Upper lobe of left lung (tissue), 4 donors: ENCODE measurements at regions not wholly inside any gene's neighbourhood (a gene's known extent, or its start where the extent isn't known, plus 50 kb on each side); places are given as distances from the start of the nearest gene placed in this dataset.
"Not testable (repeated sequence)": the region's sequence is repeated elsewhere in the genome, so short reads cannot be mapped to it uniquely, and the experiment has no call there.

ENCODE experiments used
- EP300 ChIP-seq, 4 donors: sonication (generic); formaldehyde crosslinking; IDR thresholded peaks; one replicate each; pipeline ENCODE4 v1.5.1; 2017; ENCODE audit warnings: antibody characterized with exemption in 4 of 4, control low read depth in 2 of 4
- POLR2A ChIP-seq, 4 donors: fragments of 450-650 bp; IDR thresholded peaks; one replicate each; pipeline ENCODE4 v1.5.1; 2016 to 2017; ENCODE audit warnings: antibody characterized with exemption in 4 of 4, mild to moderate bottlenecking in 2 of 4
- TF ChIP-seq, protein P1 (sequence below), 6 experiments: fragments of 450-650 bp in 4 of 6; fragments of 200-600 bp in 2 of 6; sonication (generic) in 2 of 6; IDR thresholded peaks; one replicate each; pipeline ENCODE4 v1.5.1; 2016 to 2019; ENCODE audit warnings: antibody characterized with exemption in 6 of 6

DNA sequence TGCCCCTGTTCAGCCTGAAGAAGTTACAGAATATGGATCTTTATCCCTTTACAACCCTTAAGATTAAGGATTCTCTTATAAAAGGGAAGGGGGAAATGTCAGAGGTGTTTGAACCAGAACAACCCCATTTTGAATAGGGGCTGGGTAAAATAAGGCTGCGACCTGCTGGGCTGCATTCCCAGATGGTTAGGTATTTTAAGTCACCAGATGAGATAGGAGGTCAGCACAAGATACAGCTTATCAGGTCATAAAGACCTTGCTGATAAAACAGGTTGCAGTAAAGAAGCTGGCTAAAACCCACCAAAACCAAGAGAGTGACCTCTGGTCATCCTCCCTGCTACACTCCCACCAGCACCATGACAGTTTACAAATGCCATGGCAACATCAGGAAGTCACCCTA lies 110.8 kb downstream of the EIF4E start:
- TF ChIP-seq POLR2A, EP300 (IDR thresholded peaks at IDR 0.05): not testable (repeated sequence)
- TF ChIP-seq, protein P1, sequence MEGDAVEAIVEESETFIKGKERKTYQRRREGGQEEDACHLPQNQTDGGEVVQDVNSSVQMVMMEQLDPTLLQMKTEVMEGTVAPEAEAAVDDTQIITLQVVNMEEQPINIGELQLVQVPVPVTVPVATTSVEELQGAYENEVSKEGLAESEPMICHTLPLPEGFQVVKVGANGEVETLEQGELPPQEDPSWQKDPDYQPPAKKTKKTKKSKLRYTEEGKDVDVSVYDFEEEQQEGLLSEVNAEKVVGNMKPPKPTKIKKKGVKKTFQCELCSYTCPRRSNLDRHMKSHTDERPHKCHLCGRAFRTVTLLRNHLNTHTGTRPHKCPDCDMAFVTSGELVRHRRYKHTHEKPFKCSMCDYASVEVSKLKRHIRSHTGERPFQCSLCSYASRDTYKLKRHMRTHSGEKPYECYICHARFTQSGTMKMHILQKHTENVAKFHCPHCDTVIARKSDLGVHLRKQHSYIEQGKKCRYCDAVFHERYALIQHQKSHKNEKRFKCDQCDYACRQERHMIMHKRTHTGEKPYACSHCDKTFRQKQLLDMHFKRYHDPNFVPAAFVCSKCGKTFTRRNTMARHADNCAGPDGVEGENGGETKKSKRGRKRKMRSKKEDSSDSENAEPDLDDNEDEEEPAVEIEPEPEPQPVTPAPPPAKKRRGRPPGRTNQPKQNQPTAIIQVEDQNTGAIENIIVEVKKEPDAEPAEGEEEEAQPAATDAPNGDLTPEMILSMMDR (IDR thresholded peaks at IDR 0.05): not testable (repeated sequence)
